Stimulated activated CD8-positive, alpha-beta memory T cell treated with anti-CD3 and anti-CD28 coated beads, Interleukin-4, amount 100 ng/mL, for 4 hours (primary cell): ENCODE measurements at regions not wholly inside any gene's neighbourhood (a gene's known extent, or its start where the extent isn't known, plus 50 kb on each side); places are given as distances from the start of the nearest gene placed in this dataset.

Experiments used
- DNase-seq, 2 donors: peaks; one replicate each; pipeline ENCODE4 v3.0.0-alpha.2; 2020; ENCODE audit warnings: low read depth in 2 of 2, low spot score in 1 of 2

DNA sequence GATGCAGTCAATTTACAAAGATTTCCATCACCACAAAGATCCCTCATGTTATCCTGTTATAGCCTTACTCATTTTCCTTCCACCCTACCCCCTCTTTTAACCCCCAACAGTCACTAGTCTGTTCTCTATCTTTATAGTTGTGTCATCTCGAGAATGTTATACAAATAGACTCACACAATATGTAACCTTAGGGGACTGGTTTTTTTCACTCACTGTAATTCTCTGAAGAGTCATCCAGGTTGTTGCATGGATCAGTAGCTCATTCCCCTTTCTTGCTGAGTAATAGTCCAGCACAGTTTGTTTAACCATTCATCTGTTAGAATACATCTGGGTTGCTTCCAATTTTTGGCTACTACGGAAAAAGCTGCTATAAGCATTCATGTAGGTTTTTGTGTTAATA is 121.1 kb upstream of the PDE1C start:
- DNase-seq, result no peak

DNA sequence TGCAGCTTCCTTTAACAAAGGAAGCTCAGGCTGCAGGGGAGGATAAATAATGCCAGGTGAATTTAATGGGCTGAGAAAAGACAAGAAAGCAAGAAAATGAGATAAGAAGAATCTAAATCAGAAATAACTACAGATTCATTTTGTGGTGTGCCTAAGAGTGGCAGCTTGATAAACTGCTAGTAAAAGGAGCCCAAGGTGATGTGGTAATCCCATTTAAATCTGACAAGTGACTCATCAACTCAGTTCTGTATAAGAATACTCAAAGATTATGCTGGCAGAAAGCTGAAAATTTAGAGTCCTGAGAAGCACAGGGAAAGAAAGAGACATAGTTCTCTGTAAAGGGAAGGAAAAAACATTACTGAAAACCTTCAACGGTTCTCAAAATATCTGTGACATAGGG is 109.4 kb upstream of the PDE1C start:
- no peak for DNase-seq

DNA sequence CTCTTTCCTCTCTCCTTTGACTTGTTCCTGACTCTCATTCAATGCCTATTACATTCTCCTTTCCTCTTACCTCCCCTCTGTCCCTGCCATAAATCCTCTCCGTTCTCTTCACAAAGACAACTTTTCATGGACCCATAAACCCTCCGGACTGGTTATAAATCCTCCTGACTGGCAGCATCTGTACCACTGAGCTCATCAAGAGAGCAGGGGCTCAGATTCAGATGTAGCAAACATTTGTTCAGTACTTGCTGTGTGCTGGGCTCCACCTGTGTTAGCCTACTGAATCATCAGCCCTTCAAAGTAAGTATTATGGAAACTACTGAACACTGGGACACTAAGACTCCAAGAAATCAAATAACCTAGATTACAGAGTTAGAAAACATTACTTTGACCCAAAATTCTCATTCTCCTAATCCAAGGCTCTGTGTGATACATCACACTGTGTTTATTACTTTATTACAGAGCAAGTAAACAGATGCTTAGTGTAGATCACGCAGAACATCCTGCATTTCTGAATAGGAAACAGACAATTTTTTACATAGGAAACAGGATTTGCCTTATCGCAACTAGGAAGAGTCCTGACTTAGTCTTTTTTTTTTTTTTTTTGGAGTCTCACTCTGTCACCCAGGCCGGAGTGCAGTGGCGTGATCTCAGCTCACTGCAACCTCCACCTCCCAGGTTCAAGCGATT is 108.6 kb upstream of the PDE1C start:
- DNase-seq, result no peak

DNA sequence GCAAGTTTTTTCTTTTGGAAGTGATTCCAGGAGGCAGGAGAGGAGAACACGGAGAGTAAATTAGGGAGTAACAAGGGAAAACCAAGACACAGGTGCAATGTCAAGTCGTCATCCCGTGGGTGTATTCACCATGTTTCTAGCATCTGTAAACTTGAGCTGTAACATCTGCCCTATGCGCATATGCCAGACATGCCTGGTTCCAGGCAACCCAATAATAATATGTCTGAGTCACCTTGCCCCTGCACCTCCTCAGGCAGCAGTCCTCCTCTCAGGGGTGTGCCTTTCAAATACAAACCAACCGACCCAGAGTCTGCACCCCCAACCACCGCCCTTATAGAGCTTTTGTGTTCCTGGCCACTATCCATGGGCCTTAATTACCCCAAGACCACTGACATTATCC is 107.0 kb upstream of the PDE1C start:
- no peak for DNase-seq

DNA sequence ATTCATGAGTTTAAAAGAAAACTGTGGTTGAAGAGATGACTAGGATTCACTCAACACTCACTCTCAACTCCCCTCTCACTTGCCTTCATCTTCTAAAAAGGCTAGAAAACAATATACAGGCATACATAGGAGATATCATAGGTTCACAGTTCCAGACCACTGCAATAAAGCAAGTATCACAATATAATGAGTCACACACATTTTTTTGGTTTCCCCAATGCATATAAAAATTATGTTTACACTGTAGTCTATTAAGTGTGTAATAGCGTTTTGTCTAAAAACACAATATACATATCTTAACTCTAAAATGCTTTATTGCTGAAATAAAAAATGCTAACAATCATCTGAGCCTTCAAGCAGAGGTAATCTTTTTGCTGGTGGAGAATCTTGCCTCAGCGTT is 104.9 kb upstream of the PDE1C start:
- no peak for DNase-seq

DNA sequence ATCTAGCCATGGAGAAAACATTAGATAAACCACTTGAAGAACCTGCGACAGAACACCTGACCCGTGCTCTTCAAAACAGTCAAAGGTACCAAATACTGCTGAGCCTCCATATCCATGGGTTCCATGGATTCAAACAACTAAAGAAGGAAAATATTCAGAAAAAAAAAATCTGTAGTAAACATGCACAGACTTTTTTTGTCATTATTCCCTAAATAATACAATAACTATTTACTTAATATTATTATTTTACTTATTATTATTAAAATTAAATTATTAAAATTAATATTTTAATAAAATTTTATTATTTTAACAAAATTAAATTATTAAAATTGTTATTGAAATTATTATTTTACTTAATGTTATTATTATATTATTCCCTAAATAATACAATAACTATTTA is 101.0 kb upstream of the PDE1C start:
- no peak for DNase-seq

DNA sequence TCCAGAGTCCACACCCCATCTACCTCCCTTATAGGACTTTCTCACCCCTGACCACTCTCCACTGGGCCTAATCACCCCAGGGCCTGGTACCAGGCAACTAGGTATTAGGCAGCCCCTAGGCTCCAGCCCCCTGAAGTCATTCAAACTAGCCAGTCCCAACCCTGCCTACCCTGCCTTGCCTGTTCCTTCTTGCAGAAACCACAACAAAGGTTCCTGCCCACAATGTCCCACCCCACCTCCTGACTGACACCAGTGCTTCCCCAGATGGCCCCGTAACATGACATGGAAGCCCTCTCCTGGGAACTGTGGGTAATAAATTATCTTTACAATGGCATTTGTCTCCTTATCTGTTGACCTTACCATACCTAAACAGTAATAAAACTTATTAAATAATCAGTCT is 100.6 kb upstream of the PDE1C start:
- no peak for DNase-seq

DNA sequence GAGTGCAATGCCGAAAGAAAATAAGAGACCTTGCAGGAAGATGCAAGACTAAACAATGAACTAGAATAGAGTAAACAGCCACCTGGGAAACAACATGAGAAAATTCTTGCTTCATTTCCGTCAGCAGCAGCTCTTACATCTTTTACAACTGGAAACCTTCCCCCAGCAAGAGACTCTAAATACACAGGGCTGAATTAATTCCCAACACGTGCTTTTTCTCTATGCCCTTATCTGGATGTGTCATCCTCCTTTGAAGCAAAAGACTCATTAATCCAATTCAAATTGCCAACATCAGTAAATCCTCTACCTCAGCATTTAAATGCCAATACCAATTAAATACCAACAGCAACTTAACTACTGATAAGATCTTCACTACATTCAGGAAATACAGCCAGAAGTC is 99.0 kb upstream of the PDE1C start:
- no peak for DNase-seq

DNA sequence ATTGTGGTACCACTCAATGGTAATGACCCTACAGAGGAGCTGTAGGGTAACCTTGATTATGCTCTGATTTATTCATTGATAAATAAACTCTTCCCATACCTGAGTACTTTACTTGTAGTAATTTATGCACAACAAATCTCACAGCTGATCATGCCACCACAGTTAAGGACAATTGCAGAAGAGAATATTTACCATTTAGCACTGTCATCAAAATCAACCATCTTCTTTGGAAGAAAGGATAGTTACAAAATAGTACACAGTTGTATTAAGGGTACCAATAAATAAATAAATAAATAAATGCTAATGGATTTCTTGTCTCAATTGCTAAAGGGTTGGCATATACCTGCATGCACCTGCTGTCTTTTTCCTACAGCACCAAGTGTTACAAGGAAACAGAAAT is 97.6 kb upstream of the PDE1C start:
- DNase-seq, result no peak

DNA sequence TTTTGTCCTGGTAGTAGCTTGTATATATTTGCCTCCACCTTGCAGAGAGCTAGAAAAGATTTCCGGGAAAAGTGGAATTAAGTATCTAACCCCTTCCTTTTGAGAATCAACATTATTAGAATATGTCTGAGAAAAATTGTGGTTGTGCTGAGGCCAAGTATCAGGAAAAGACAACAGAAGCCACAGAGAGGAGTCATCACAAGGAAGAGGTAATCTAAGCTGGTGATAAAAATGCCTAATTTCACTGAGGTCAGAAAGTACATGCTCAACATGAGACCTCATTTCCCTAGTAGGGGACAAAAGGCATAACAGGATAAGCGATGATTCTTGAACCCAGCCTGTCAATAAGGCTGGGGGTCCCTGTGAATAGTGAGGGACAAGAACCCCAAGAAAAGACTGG is 97.0 kb upstream of the PDE1C start:
- no peak for DNase-seq

DNA sequence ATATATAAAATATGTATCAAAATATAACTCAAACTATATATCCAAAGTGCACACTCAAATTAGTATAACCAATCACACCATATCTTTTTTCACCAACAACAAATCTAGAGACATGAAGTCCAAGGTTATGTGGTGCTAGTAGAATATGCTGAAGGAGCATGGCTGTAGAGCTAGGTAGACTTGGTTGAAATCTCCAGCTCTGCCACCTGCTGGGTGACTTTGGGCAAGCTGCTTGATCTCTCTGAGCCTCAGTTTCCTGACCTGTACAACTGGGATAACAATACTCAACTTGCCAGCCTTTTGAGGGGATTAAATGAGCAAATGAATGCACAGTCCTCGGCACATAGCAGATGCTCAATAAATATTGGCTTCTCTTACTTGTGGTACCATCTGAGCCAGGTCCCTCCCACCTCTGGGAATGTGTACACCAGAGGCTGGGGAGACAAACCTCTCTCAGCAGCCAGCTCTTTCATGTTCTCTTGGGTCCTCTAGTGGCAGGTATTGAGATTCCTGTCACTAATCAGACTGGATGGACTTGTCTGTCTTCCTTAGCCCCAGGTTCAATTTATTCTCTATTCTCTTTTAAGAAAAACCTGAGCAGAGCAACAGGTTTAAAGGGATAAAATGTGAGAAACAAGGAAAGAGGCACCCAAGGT is 94.3 kb upstream of the PDE1C start:
- no peak for DNase-seq

DNA sequence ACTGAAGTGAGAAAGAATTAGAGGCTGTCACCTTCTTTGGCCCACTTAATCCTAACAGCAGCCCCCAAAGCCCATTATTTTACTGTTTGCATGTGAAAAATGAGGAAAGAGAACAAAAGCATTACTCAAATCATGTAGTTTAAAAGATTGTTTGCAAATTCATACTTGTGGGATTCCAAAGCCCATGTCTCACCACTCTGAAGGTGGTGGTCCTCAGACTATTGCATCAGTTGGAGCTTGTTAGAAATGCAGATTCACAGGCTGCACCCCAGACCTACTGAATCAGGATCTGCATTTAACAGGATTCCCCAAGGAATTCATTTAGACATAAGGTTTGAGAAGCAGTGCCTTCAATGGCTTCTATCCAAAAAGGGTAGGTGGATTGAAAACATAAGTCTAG is 93.7 kb upstream of the PDE1C start:
- no peak for DNase-seq

DNA sequence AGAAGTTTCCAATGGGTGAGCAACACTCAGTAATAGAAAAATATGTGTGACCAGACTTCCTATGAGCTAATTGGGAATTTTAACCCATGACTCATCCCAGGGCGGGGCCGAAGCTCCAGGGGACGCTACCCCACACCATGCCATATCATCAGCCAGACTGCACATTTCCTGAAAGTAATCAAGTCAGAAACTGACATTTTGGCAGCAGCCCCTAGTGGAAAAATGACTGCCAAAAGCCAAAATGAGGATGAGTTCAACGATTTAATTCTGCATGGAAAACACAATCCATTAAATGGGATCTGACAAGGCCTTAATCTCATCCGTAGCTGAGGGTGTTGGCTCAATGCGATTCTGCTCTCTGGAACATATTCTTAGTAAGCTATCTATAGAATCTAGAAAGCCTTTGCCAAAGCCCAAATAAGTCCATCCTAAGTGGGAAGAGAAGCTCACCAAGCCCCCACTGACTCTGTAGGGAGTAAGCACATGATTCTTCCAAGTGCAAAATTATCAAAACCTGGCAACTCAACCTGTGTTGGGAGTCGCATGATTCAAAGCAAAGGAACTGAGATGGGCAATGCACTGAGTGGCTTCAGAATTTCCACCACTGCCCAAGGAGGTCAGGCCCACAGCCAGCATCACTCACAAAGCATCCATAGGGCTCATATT is 93.1 kb upstream of the PDE1C start:
- no peak for DNase-seq

DNA sequence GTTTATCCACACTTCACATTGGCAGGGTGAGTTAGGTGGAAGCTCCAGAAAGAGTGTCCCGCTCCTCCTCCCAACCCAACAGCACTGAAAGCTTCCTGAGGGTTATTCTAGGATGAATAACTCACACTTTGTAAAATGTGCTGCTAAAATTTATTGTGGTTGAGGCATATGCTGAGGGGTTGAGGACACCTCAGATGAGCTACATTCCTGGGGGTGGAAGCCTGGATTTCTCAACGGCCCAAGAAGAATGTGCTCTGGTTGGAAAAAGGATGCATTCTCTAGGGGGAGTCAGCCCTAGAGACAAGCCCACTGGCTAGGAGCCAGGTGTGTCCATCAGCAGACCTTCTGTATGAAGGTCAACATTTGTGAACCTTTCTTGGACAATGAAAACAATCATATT is 91.5 kb upstream of the PDE1C start:
- no peak for DNase-seq

DNA sequence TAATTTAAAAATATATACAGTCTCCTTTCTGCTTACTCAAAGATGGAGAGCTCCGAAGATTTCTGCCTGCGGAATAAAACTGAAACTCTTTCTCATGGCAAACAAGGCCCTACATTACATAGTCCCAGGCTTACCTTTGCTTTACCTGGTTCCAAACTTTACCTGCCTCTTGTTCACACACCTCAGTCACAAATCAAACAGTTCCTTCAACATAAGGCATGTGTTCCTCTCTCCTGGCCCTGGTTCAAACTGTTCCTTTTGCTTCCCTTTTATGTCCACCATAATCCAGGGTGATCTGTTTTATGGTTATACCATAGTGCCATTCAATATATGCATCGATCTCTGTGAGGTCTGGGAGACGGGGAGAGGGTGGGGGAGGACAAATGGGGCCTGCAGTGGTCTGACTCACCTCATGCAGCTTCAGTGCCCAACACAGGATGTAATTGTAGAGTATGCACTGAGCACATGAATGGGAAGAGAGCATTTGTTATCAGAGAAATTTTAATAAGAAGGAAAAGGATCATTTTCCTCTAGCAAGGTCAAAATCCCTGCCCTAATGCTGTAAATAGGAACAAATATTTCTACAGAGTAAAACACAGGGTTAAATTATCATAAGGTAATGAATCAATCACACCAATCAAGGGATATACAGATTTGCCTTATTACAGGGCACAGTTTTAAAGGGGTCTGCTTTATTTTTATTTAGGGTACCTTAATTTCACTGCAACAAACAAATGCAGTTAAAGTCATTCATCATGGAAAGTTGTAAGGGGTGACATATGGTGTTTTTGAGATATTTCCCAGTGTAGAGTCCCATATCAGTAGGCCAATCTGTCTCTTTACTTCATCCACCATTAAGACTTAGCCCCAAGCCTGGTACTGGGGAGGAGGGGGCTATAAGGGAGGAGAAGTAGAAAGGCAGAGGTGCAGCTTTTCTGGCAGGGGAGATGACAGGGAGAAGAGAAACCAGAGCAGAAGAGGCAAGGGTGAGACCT is 88.8 kb upstream of the PDE1C start:
- DNase-seq, result no peak

DNA sequence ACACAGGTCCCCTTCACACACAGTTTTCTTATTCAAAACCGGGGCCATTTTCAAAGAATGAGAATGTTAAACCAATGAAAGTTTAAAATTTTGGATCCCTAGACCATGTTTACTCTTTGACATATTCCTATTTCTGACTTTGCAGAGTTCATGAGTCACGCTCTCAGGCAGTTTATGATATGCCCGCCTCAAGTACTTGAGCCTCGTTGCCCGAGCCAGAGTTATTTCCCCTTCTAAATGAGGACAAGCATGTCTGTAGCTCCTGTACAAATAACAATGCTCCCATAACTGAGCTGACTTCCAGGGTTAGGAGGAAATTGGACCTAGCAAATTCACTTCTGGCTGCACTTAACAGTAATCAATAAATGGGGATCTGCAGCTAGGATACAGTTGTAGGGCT is 87.9 kb upstream of the PDE1C start:
- no peak for DNase-seq

DNA sequence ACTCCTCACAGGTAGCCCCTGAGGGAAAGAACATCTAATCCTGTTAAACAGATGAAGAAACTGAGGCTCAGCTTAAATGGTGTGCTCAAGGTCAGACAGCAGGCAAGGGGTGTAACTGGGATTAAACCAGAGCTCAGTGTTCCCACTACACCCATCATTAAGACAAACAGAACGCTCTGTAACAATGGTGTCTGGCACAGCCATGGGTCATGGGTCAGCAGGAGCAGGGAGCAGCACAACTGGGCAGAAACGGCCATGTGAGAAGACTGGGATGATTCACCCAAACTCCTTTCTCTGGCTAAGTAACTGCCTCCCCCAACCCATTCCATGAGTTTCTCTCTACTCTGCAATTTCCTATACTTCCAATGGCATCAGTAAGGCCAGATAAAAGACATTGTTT is 85.5 kb upstream of the PDE1C start:
- no peak for DNase-seq

DNA sequence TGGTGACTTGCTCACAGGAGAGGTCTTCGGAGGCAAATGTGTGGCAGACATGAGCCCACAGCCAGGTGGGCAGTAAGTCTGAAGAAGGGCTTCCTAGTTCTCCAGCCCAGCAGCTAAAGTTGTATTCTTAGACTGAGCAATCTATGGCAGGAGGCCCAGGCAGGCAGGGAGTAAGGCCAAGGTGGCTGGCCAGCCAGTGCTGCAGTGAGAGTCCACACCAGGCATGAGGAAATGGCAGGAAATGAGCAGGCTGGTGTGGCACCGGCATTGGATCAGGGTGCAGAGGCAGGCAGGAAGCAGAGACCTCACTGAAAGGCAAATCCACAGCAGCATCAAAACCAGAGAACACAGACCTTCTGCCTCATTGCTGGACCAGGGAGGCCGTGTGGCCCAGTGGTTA is 84.6 kb upstream of the PDE1C start:
- DNase-seq, result no peak

DNA sequence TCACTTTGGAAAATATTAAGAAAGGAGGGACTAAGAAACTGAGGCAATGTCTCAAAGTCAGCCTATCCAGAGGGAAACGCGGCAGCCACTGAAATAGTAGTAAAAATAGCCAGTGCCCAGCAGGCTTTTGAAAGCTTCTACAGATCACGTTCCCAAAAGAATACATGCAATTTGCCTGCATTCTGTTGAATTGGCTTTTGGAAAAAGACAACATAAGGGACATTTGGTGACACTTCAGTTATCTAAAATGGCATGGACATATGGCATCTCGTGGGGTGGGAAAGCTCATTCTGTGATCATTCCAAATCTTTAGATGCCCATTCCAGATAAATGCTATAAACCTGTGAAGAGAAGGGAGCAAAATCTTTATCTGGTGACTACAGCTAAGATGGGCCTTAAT is 82.8 kb upstream of the PDE1C start:
- no peak for DNase-seq

DNA sequence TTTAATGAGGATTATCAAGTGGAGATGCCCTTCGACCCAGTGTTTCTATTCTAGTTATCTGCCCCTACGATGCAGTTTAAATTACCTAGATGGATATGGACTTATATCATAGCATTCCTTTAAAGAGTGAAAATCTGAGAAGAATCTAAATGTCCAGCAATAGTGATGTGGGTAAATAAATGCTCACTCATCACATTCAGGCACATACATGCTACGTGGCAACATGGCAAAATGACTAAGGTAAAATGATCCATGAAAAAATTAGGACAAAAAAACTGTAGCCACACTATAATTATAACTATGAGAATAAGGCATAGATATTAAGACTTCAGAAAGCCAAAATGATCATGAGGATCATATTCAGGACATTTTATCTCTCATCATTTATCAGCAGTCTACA is 82.4 kb upstream of the PDE1C start:
- no peak for DNase-seq

DNA sequence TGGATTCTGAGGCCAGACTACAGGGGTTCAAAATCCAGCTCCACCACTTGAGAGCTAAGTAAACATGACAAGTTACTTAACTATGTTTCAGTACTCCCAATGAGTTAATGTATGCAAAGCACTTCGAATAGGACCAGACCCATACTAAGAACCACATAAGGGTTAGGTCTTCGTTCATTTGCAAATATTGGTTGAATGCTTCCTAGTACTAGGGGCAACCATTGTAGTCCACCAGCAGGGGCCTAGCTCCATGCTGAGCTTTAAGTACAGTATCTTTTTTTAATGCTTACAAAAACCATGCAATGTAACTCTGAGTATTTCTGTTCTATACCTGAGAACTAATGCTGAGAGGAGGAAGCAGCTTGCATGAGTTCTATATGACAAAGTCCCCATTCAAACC is 80.4 kb upstream of the PDE1C start:
- DNase-seq, result no peak

DNA sequence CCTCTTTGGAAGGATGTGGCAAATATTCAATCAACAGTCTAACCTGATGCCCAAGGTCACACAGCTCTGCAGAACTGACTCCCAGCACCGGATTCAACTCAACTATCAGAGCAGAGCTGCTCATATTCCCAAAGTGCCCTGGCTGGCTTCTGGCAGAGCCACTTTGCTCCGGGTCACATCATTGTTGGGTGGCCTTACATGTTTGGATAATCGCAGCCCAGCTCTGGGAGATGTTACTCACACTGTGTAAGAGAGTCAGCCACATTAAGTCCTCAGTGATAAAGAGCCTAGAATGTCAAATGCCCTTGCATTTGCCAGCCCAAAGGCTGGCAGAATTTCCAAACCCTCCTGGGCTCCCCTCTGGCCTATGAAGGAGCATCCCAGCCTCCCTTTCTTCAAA is 79.8 kb upstream of the PDE1C start:
- DNase-seq, result no peak
